Fibroblast of pulmonary artery (primary cell): ENCODE measurements at regions not wholly inside any gene's neighbourhood (a gene's known extent, or its start where the extent isn't known, plus 50 kb on each side); places are given as distances from the start of the nearest gene placed in this dataset.
"Not testable (repeated sequence)": the region's sequence is repeated elsewhere in the genome, so short reads cannot be mapped to it uniquely, and the experiment has no call there.

Source experiments
- DNase-seq: peaks from one replicate; pipeline ENCODE4 v3.0.0-alpha.2; 2010; ENCODE audit warnings: low read depth
- H3K4me3 ChIP-seq: replicated peaks from 2 replicates; pipeline ENCODE4 v1.5.1; 2011; ENCODE audit warnings: low read depth, mild to moderate bottlenecking, control low read depth, low read length, moderate library complexity
- CTCF ChIP-seq: IDR thresholded peaks from 2 replicates; pipeline ENCODE4 v1.5.1; 2011; ENCODE audit warnings: mild to moderate bottlenecking, control low read depth, low read length, inconsistent platforms; ENCODE audit errors: missing control alignments

GRCh38 chr13:81117416-81117815, 776.5 kb upstream of the SPRY2 start:
- H3K4me3 ChIP-seq: no peak overlapping the region
- TF ChIP-seq CTCF: no peak
- no peak for DNase-seq

GRCh38 chr13:81116461-81117282, 775.7 kb upstream of the SPRY2 start:
- no peak overlapping the region for H3K4me3 ChIP-seq
- no peak for TF ChIP-seq CTCF
- no peak for DNase-seq

- H3K4me3 ChIP-seq: no peak overlapping the region
- no peak for TF ChIP-seq CTCF
- no peak for DNase-seq
Observed at GRCh38 chr13:81109026-81109425, 768.1 kb upstream of the SPRY2 start.

GRCh38 chr13:81106348-81106747, 765.4 kb upstream of the SPRY2 start:
- no peak for TF ChIP-seq CTCF
- no peak for DNase-seq
- no peak overlapping the region for H3K4me3 ChIP-seq

GRCh38 chr13:81104035-81104715, 763.2 kb upstream of the SPRY2 start:
- no peak for TF ChIP-seq CTCF
- DNase-seq: no peak
- no peak overlapping the region for H3K4me3 ChIP-seq

GRCh38 chr13:81102066-81102465, 761.1 kb upstream of the SPRY2 start:
- DNase-seq, H3K4me3 ChIP-seq: not testable (repeated sequence)

- DNase-seq: no peak
- no peak for TF ChIP-seq CTCF
Observed at GRCh38 chr13:81089371-81090157, 748.6 kb upstream of the SPRY2 start.

More at GRCh38 chr13:81089371-81090157, 748.6 kb upstream of the SPRY2 start:
- no peak overlapping the region for H3K4me3 ChIP-seq
